AG09319 (cell line): ENCODE measurements at regions not wholly inside any gene's neighbourhood (a gene's known extent, or its start where the extent isn't known, plus 50 kb on each side); places are given as distances from the start of the nearest gene placed in this dataset.

ENCODE experiments used
- DNase-seq: peaks from one replicate; pipeline ENCODE4 v3.0.0-alpha.2; 2010; ENCODE audit warnings: low read depth; ENCODE audit errors: extremely low read depth
- TF ChIP-seq, protein P1 (sequence below): IDR thresholded peaks from 2 replicates; pipeline ENCODE4 v1.5.1; 2011; ENCODE audit warnings: low read depth, mild to moderate bottlenecking, inconsistent platforms, low read length, moderate library complexity

DNA sequence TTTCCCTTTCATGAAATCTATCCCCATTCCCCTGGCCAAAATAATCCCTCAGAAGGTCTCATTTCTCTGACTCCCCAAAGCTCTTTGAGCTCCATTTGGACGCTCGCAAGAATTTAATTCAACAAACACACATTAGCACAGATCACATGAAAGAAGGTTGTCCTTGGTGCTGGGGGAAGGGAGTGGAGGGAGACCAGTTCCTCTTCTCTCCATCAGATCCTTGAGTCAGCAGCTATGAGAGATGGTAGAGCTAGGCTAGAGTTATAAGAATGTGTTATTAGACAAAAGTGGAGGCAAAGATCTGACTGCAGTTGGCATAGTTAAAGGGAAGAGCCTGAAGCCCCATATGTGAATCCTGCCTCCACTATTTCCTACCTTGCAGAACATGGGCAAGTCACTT is 184.2 kb upstream of the CDYL start:
- DNase-seq, result no peak
- TF ChIP-seq, protein P1, sequence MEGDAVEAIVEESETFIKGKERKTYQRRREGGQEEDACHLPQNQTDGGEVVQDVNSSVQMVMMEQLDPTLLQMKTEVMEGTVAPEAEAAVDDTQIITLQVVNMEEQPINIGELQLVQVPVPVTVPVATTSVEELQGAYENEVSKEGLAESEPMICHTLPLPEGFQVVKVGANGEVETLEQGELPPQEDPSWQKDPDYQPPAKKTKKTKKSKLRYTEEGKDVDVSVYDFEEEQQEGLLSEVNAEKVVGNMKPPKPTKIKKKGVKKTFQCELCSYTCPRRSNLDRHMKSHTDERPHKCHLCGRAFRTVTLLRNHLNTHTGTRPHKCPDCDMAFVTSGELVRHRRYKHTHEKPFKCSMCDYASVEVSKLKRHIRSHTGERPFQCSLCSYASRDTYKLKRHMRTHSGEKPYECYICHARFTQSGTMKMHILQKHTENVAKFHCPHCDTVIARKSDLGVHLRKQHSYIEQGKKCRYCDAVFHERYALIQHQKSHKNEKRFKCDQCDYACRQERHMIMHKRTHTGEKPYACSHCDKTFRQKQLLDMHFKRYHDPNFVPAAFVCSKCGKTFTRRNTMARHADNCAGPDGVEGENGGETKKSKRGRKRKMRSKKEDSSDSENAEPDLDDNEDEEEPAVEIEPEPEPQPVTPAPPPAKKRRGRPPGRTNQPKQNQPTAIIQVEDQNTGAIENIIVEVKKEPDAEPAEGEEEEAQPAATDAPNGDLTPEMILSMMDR, result no peak

DNA sequence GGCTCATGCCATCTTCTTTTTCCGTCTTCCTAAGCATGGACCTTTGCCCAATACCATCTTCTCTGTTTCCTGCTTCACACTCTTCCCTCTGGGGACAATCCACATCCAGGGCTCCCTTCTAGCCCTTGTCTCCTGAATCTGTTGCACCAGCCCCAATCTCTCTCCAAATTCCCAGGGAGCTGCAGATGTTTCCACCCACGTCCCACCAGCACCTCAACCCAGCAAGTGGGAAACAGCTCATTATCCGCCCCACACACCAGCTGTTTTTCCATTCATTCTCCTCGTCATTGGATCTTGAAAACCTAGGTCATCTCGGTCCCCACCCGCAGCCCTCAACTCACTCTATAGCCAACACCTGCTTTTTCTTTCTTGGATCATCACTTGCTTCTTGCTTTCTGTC is 185.0 kb upstream of the CDYL start:
- no peak for DNase-seq
- TF ChIP-seq, protein P1, result no peak

GRCh38 chr6:4589295-4589694 is 186.9 kb upstream of the CDYL start:
- DNase-seq, result no peak
- TF ChIP-seq, protein P1, result no peak

- TF ChIP-seq, protein P1, result no peak
- no peak for DNase-seq
Measured at GRCh38 chr6:4588581-4588980, 187.6 kb upstream of the CDYL start.

GRCh38 chr6:4588163-4588562 is 188.0 kb upstream of the CDYL start:
- DNase-seq, result no peak

GRCh38 chr6:4587171-4587570 is 189.0 kb upstream of the CDYL start:
- DNase-seq, result no peak
- TF ChIP-seq, protein P1, result no peak

More at GRCh38 chr6:4588163-4588562, 188.0 kb upstream of the CDYL start:
- TF ChIP-seq, protein P1, result no peak

DNA sequence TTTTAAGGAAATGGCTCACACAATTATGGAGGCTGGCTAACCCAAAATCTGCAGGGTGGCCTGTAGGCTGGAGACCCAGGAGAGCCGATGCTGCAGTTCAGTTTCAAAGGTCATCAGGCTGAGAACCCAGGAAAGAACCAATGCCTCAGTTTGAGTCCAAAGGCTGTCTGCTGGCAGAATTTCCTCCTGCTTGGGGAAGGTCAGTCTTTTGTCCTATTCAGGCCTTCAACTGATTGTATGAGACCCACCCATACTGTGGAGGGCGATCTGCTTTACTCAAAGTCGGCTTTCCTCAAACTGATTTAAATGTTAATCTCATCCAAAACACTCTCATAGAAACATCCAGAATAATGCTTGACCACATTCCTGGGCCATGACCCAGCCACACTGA is 189.7 kb upstream of the CDYL start:
- no peak for DNase-seq
- TF ChIP-seq, protein P1, result no peak
